HCT116 (cell line): ENCODE measurements at regions not wholly inside any gene's neighbourhood (a gene's known extent, or its start where the extent isn't known, plus 50 kb on each side); places are given as distances from the start of the nearest gene placed in this dataset.

ENCODE experiments used
- ATAC-seq: fragments of 200-7000 bp; cut with Tn5 transposase; 2 replicates; pipeline ENCODE4 v1.9.1; 2020; ENCODE audit warnings: mild to moderate bottlenecking, moderate library complexity
- BruUV-seq: library from RNA; stranded (reverse); fragments of 400-500 nt; replicated peaks from 2 replicates; lab custom pipeline; 2021; lab: Mats Ljungman, UMichigan
- CTCF ChIA-PET: fragments of 300-600 bp; sonication (Branson Sonifier 250); formaldehyde crosslinking; loops from one replicate; lab custom pipeline; 2021; ENCODE audit warnings: antibody characterized with exemption; lab: Charles Lee
- POLR2A ChIA-PET: fragments of 300-600, 350-600 bp; sonication (Branson Sonifier 250); formaldehyde crosslinking; loops from one replicate; lab custom pipeline; 2021; ENCODE audit warnings: antibody characterized with exemption; lab: Charles Lee
- RAD21 ChIA-PET, 2 experiments: fragments of 300-600 bp; sonication (Branson Sonifier 250); formaldehyde crosslinking; loops; one replicate each; lab custom pipeline; 2023; ENCODE audit warnings: low total read pairs in 2 of 2; ENCODE audit not compliant: uncharacterized antibody in 2 of 2, unreplicated experiment in 2 of 2, low non-redundant PET in 1 of 2; lab: Charles Lee
- DNase-seq: peaks from one replicate; pipeline ENCODE4 v3.0.0-alpha.2; 2010; ENCODE audit warnings: low read depth, low spot score
- H2AFZ ChIP-seq: fragments of 200-600 bp; shearing (Covaris generic), sonication (generic); 2 replicates; pipeline ENCODE4 v1.6.1; 2017; ENCODE audit warnings: low read depth, mixed run types, mixed read lengths, antibody characterized with exemption, low read length; ENCODE audit not compliant: poor library complexity, severe bottlenecking
- H3K27ac ChIP-seq: 2 replicates; pipeline ENCODE4 v1.5.1; 2012; ENCODE audit warnings: low read depth, low read length
- H3K27me3 ChIP-seq: fragments of 200-600 bp; sonication (generic); 2 replicates; pipeline ENCODE4 v1.6.1; 2016; ENCODE audit warnings: mixed run types, low read length, mixed read lengths; ENCODE audit not compliant: insufficient read depth
- H3K36me3 ChIP-seq, 2 experiments: fragments of 200-500 bp in 1 of 2; fragments of 200-600 bp in 1 of 2; sonication (Bioruptor generic) in 1 of 2; sonication (generic) in 1 of 2; 2 replicates each; pipeline versions ENCODE4 v1.5.1 to v1.6.1; 2014 to 2016; ENCODE audit warnings: low read length in 2 of 2, inconsistent platforms in 1 of 2, mixed read lengths in 1 of 2, mixed run types in 1 of 2; ENCODE audit not compliant: insufficient read depth in 2 of 2, control insufficient read depth in 1 of 2
- H3K4me1 ChIP-seq, 2 experiments: fragments of 200-600 bp in 1 of 2; sonication (generic) in 1 of 2; 2 replicates each; pipeline versions ENCODE4 v1.5.1 to v1.6.1; 2012 to 2017; ENCODE audit warnings: low read length in 2 of 2, inconsistent platforms in 1 of 2, mild to moderate bottlenecking in 1 of 2, mixed read lengths in 1 of 2, mixed run types in 1 of 2, moderate library complexity in 1 of 2; ENCODE audit not compliant: insufficient read depth in 2 of 2, control insufficient read depth in 1 of 2
- H3K4me2 ChIP-seq: fragments of 200-600 bp; sonication (generic); 2 replicates; pipeline ENCODE4 v1.6.1; 2017; ENCODE audit warnings: mixed run types, low read length, mixed read lengths
- H3K4me3 ChIP-seq, 2 experiments: fragments of 200-600 bp in 1 of 2; sonication (generic) in 1 of 2; replicated peaks in 1 of 2; 2 replicates each; pipeline ENCODE4 v1.5.1; 2011 to 2016; ENCODE audit warnings: low read length in 2 of 2, control low read depth in 1 of 2, low read depth in 1 of 2, mild to moderate bottlenecking in 1 of 2, mixed read lengths in 1 of 2, mixed run types in 1 of 2
- H3K79me2 ChIP-seq: fragments of 200-600 bp; sonication (generic); 2 replicates; pipeline ENCODE4 v1.6.1; 2017; ENCODE audit warnings: mild to moderate bottlenecking, mixed run types, low read length, moderate library complexity, mixed read lengths; ENCODE audit not compliant: insufficient read depth
- H3K9ac ChIP-seq: fragments of 200-600 bp; sonication (generic); 2 replicates; pipeline ENCODE4 v1.6.1; 2016; ENCODE audit warnings: low read length, mixed read lengths
- H3K9me2 ChIP-seq: fragments of 200-600 bp; sonication (generic), shearing (Covaris generic); 2 replicates; pipeline ENCODE4 v1.6.1; 2017; ENCODE audit warnings: mixed run types, mild to moderate bottlenecking, moderate library complexity; ENCODE audit not compliant: insufficient read depth
- H3K9me3 ChIP-seq, 2 experiments: fragments of 200-500 bp in 1 of 2; fragments of 200-600 bp in 1 of 2; sonication (Bioruptor generic) in 1 of 2; sonication (generic) in 1 of 2; 2 replicates each; pipeline ENCODE4 v1.6.1; 2014 to 2017; ENCODE audit warnings: low read length in 2 of 2, mixed read lengths in 2 of 2, inconsistent platforms in 1 of 2, low read depth in 1 of 2, mild to moderate bottlenecking in 1 of 2, mixed run types in 1 of 2, moderate library complexity in 1 of 2; ENCODE audit not compliant: control insufficient read depth in 1 of 2, insufficient read depth in 1 of 2
- H4K20me1 ChIP-seq: fragments of 200-600 bp; sonication (generic), shearing (Covaris generic); 2 replicates; pipeline ENCODE4 v1.6.1; 2017; ENCODE audit warnings: mixed run types, mild to moderate bottlenecking, moderate library complexity; ENCODE audit not compliant: insufficient read depth
- CTCF ChIP-seq, 3 experiments: fragments of 200-600 bp in 1 of 3; sonication (generic) in 1 of 3; IDR thresholded peaks in 2 of 3; conservative IDR thresholded peaks in 1 of 3; 2 replicates each; pipeline ENCODE4 v1.5.1; 2012 to 2017; ENCODE audit warnings: low read depth in 2 of 3, low read length in 2 of 3, antibody characterized with exemption in 1 of 3, borderline replicate concordance in 1 of 3, control low read depth in 1 of 3, mild to moderate bottlenecking in 1 of 3, mixed read lengths in 1 of 3, mixed run types in 1 of 3, moderate library complexity in 1 of 3; ENCODE audit not compliant: insufficient read depth in 1 of 3
- EGR1 ChIP-seq: IDR thresholded peaks from 2 replicates; pipeline ENCODE4 v1.6.1; 2012; ENCODE audit warnings: low read depth
- ELF1 ChIP-seq: IDR thresholded peaks from 2 replicates; pipeline ENCODE4 v1.6.1; 2012; ENCODE audit warnings: low read depth, borderline replicate concordance
- EZH2 ChIP-seq: fragments of 200-600 bp; sonication (generic); IDR thresholded peaks from 2 replicates; pipeline ENCODE4 v1.6.1; 2017; ENCODE audit warnings: antibody characterized with exemption, mixed run types
- EZH2phosphoT487 ChIP-seq: fragments of 200-600 bp; IDR thresholded peaks from 2 replicates; pipeline ENCODE4 v1.6.1; 2018; ENCODE audit warnings: antibody characterized with exemption, borderline replicate concordance
- MAX ChIP-seq: IDR thresholded peaks from 2 replicates; pipeline ENCODE4 v1.6.1; 2012
- RAD21 ChIP-seq: IDR thresholded peaks from 2 replicates; pipeline ENCODE4 v1.6.1; 2012; ENCODE audit warnings: low read depth, mild to moderate bottlenecking
- REST ChIP-seq: IDR thresholded peaks from 2 replicates; pipeline ENCODE4 v1.6.1; 2012; ENCODE audit warnings: low read depth
- SIN3A ChIP-seq: IDR thresholded peaks from 2 replicates; pipeline ENCODE4 v1.6.1; 2012; ENCODE audit warnings: low read depth
- TCF7L2 ChIP-seq: IDR thresholded peaks from 2 replicates; pipeline ENCODE4 v1.7.0; 2011; ENCODE audit warnings: borderline replicate concordance, inconsistent platforms; ENCODE audit not compliant: insufficient read depth, insufficient read length; ENCODE audit errors: extremely low read depth
- YY1 ChIP-seq: IDR thresholded peaks from 2 replicates; pipeline ENCODE4 v1.6.1; 2011; ENCODE audit warnings: low read length, low read depth, moderate library complexity, mild to moderate bottlenecking; ENCODE audit not compliant: insufficient replicate concordance; ENCODE audit errors: extremely low read depth
- ZNF274 ChIP-seq: fragments of 200-500 bp; sonication (Bioruptor generic); IDR thresholded peaks from 2 replicates; pipeline ENCODE4 v1.6.1; 2014; ENCODE audit warnings: mild to moderate bottlenecking, low read depth, low read length, inconsistent platforms
- intact Hi-C: fragments of 100-400 bp; cut with micrococcal nuclease; formaldehyde crosslinking; loops from 2 replicates; pipeline ENCODE4 v1.10.0; 2022

GRCh38 chr5:28253431-28253830, 1215.0 kb upstream of the CDH9 start:
- Histone ChIP-seq H3K4me2 (no peak overlapping the region), H2AFZ (no peak overlapping the region), H3K9ac (no peak overlapping the region), H3K9me2 (no peaks in the 10 kb centered on the region), H3K4me3 (no peak overlapping the region), H3K79me2 (no peaks in the 10 kb centered on the region), H3K36me3 (no peaks in the 10 kb centered on the region), H4K20me1 (no peaks in the 10 kb centered on the region), H3K4me1 (no peaks in the 10 kb centered on the region), H3K27ac (no peak overlapping the region), H3K9me3 (peaks cover 6 to 22% of the 10 kb centered on the region in 2 experiments; a peak in 2 of 4 replicates), H3K27me3 (no peaks in the 10 kb centered on the region)
- intact Hi-C loops, result no loop called here
- DNase-seq, result no peak
- no TSS peak for BruUV-seq
- RAD21 ChIA-PET, result no interaction called here
- CTCF ChIA-PET, result no interaction called here
- TF ChIP-seq RAD21 (no peak), SIN3A (no peak), REST (no peak), CTCF (IDR thresholded peaks at IDR 0.05 in 2 of 3, conservative IDR thresholded peaks at IDR 0.05 in 1 of 3; ENCODE audit: borderline replicate concordance in 1 of 3, insufficient read depth in 1 of 3, low read depth in 2 of 3, low read length in 2 of 3) (no peak), ELF1 (no peak), EZH2 (no peak), MAX (no peak), EZH2phosphoT487 (no peak), TCF7L2 (no peak), ZNF274 (no peak), EGR1 (no peak), YY1 (no peak)
- no peak for ATAC-seq
- POLR2A ChIA-PET, result no interaction called here
